BJ (cell line): ENCODE measurements at regions not wholly inside any gene's neighbourhood (a gene's known extent, or its start where the extent isn't known, plus 50 kb on each side); places are given as distances from the start of the nearest gene placed in this dataset.

Experiments
- CTCF ChIA-PET: fragments of 350-600 bp; formaldehyde crosslinking; extraction: SDS; loops from one replicate; lab custom pipeline; 2021; ENCODE audit warnings: antibody characterized with exemption, inconsistent platforms; lab: Yijun Ruan, JAX
- POLR2A ChIA-PET: fragments of 300-600 bp; sonication (Branson Sonifier 250); formaldehyde crosslinking; extraction: SDS; loops from one replicate; lab custom pipeline; 2021; ENCODE audit warnings: antibody characterized with exemption; lab: Charles Lee
- DNase-seq: peaks from one replicate; pipeline ENCODE4 v3.0.0-alpha.2; 2011; ENCODE audit warnings: low read depth
- H3K27me3 ChIP-seq: 2 replicates; pipeline ENCODE4 v1.6.0; 2011; ENCODE audit warnings: low read length; ENCODE audit not compliant: control insufficient read depth, insufficient read depth
- H3K36me3 ChIP-seq: 2 replicates; pipeline ENCODE4 v1.5.1; 2011; ENCODE audit warnings: low read length; ENCODE audit not compliant: control insufficient read depth, insufficient read depth
- H3K4me3 ChIP-seq: 2 replicates; pipeline ENCODE4 v1.5.1; 2011; ENCODE audit warnings: low read depth, mild to moderate bottlenecking, control low read depth, low read length
- CTCF ChIP-seq: IDR thresholded peaks from 2 replicates; pipeline ENCODE4 v1.5.1; 2011; ENCODE audit warnings: low read depth, mild to moderate bottlenecking, control low read depth, inconsistent platforms, low read length, moderate library complexity; ENCODE audit not compliant: insufficient read depth

- POLR2A ChIA-PET = no interaction called here
- DNase-seq = no peak
- TF ChIP-seq CTCF = no peak
- Histone ChIP-seq H3K4me3 (no peak overlapping the region), H3K27me3 (no peaks in the 10 kb centered on the region), H3K36me3 (no peaks in the 10 kb centered on the region)
- CTCF ChIA-PET = no interaction called here
Measured at GRCh38 chr1:193703655-193704054, 517.2 kb upstream of the B3GALT2 start.

GRCh38 chr1:193703121-193703520, 516.7 kb upstream of the B3GALT2 start:
- ChIA-PET POLR2A (no interaction called here), CTCF (no interaction called here)
- Histone ChIP-seq H3K27me3 (no peaks in the 10 kb centered on the region), H3K36me3 (no peaks in the 10 kb centered on the region), H3K4me3 (no peak overlapping the region)
- TF ChIP-seq CTCF = no peak
- DNase-seq = peak; percentile 14

- CTCF ChIA-PET = no interaction called here
- no peak for DNase-seq
- POLR2A ChIA-PET = no interaction called here
- Histone ChIP-seq H3K27me3 (no peaks in the 10 kb centered on the region), H3K4me3 (no peak overlapping the region), H3K36me3 (no peaks in the 10 kb centered on the region)
- no peak for TF ChIP-seq CTCF
Measured at GRCh38 chr1:193701759-193702158, 515.3 kb upstream of the B3GALT2 start.

- CTCF ChIA-PET = no interaction called here
- POLR2A ChIA-PET = no interaction called here
- no peaks in the 10 kb centered on the region for H3K27me3 ChIP-seq
- no peak for TF ChIP-seq CTCF
- peak; percentile 41 for DNase-seq
- H3K36me3 ChIP-seq = no peaks in the 10 kb centered on the region
- no peak overlapping the region for H3K4me3 ChIP-seq
Measured at GRCh38 chr1:193700710-193701355, 514.4 kb upstream of the B3GALT2 start.

- CTCF ChIA-PET = no interaction called here
- no peak for TF ChIP-seq CTCF
- POLR2A ChIA-PET = no interaction called here
- no peak overlapping the region for H3K4me3 ChIP-seq
- no peaks in the 10 kb centered on the region for H3K36me3 ChIP-seq
- no peak for DNase-seq
- no peaks in the 10 kb centered on the region for H3K27me3 ChIP-seq
Measured at GRCh38 chr1:193699261-193699660, 512.8 kb upstream of the B3GALT2 start.
